SU-DHL-6 (cell line): ENCODE measurements at regions not wholly inside any gene's neighbourhood (a gene's known extent, or its start where the extent isn't known, plus 50 kb on each side); places are given as distances from the start of the nearest gene placed in this dataset.

Experiments used
- H2AFZ ChIP-seq: fragments of 200-600 bp; sonication (generic); 2 replicates; pipeline ENCODE4 v1.6.1; 2014; ENCODE audit warnings: low read depth, mild to moderate bottlenecking, moderate library complexity, mixed read lengths, antibody characterized with exemption, low read length; ENCODE audit not compliant: severe bottlenecking
- H3F3A ChIP-seq: fragments of 200-600 bp; shearing (Covaris generic); 2 replicates; pipeline ENCODE4 v1.6.0; 2016; ENCODE audit warnings: antibody characterized with exemption, mild to moderate bottlenecking; ENCODE audit not compliant: insufficient read depth
- H3K27ac ChIP-seq: fragments of 200-600 bp; sonication (generic); 2 replicates; pipeline ENCODE4 v1.5.1; 2016; ENCODE audit warnings: low read depth, mild to moderate bottlenecking, low read length, moderate library complexity, mixed read lengths
- H3K27me3 ChIP-seq: fragments of 200-600 bp; sonication (generic), shearing (Covaris generic); 2 replicates; pipeline ENCODE4 v1.6.0; 2014; ENCODE audit warnings: mild to moderate bottlenecking, low read length
- H3K36me3 ChIP-seq: fragments of 200-600 bp; sonication (generic); 2 replicates; pipeline ENCODE4 v1.6.1; 2014; ENCODE audit warnings: mild to moderate bottlenecking, low read length, mixed read lengths
- H3K4me2 ChIP-seq: fragments of 300-600, 200-600 bp; shearing (Covaris generic), sonication (generic); 2 replicates; pipeline ENCODE4 v1.6.0; 2014; ENCODE audit warnings: low read length, low read depth, mild to moderate bottlenecking; ENCODE audit not compliant: poor library complexity, severe bottlenecking
- H3K4me3 ChIP-seq: fragments of 200-600 bp; sonication (generic); 2 replicates; pipeline ENCODE4 v1.5.1; 2014; ENCODE audit warnings: antibody characterized with exemption, low read length, mild to moderate bottlenecking, mixed read lengths; ENCODE audit not compliant: insufficient read depth, poor library complexity, severe bottlenecking
- H3K79me2 ChIP-seq: fragments of 200-600 bp; sonication (generic); 2 replicates; pipeline ENCODE4 v1.6.1; 2014; ENCODE audit warnings: mild to moderate bottlenecking, low read length, moderate library complexity; ENCODE audit not compliant: insufficient read depth
- H3K9ac ChIP-seq: fragments of 200-600 bp; sonication (generic); 2 replicates; pipeline ENCODE4 v1.7.0; 2014; ENCODE audit warnings: mild to moderate bottlenecking, low read length
- H3K9me2 ChIP-seq: fragments of 200-600 bp; sonication (generic); replicated peaks from 2 replicates; pipeline ENCODE4 v1.6.1; 2014; ENCODE audit warnings: low read length; ENCODE audit not compliant: insufficient read depth
- H3K9me3 ChIP-seq: fragments of 200-600 bp; sonication (generic); 2 replicates; pipeline ENCODE4 v1.6.1; 2014; ENCODE audit warnings: low read length, mixed read lengths; ENCODE audit not compliant: insufficient read depth
- H4K20me1 ChIP-seq: fragments of 200-600 bp; sonication (generic); 2 replicates; pipeline ENCODE4 v1.6.1; 2014; ENCODE audit warnings: low read depth, mild to moderate bottlenecking, antibody characterized with exemption, low read length, moderate library complexity, mixed read lengths
- CTCF ChIP-seq: fragments of 200-600 bp; sonication (generic); IDR thresholded peaks from one replicate; pipeline ENCODE4 v1.5.1; 2017; ENCODE audit warnings: antibody characterized with exemption, mild to moderate bottlenecking, low read length, moderate library complexity; ENCODE audit not compliant: insufficient read depth, poor library complexity, severe bottlenecking
- EZH2phosphoT487 ChIP-seq: fragments of 200-600 bp; sonication (generic), shearing (Covaris generic); conservative IDR thresholded peaks from 2 replicates; pipeline ENCODE4 v1.6.1; 2018; ENCODE audit warnings: mild to moderate bottlenecking, antibody characterized with exemption, low read length, moderate library complexity, mixed read lengths

GRCh38 chr1:103248417-103249102 is 140.2 kb upstream of the COL11A1 start:
- H3K9ac ChIP-seq, result no peak overlapping the region
- H3K4me2 ChIP-seq, result no peak overlapping the region
- no peak overlapping the region for H3K27ac ChIP-seq

GRCh38 chr1:103247517-103247916 is 139.2 kb upstream of the COL11A1 start:
- H3K4me3 ChIP-seq, result no peak overlapping the region
- H3K4me2 ChIP-seq, result no peak overlapping the region
- H3K36me3 ChIP-seq, result no peaks in the 10 kb centered on the region
- no peak overlapping the region for H2AFZ ChIP-seq
- H4K20me1 ChIP-seq, result no peaks in the 10 kb centered on the region
- H3K9me3 ChIP-seq, result no peaks in the 10 kb centered on the region
- no peaks in the 10 kb centered on the region for H3K9me2 ChIP-seq
- H3K27me3 ChIP-seq, result no peaks in the 10 kb centered on the region
- H3F3A ChIP-seq, result no peaks in the 10 kb centered on the region
- no peak overlapping the region for H3K27ac ChIP-seq
- no peaks in the 10 kb centered on the region for H3K79me2 ChIP-seq
- TF ChIP-seq EZH2phosphoT487 (no peak), CTCF (no peak)
- no peak overlapping the region for H3K9ac ChIP-seq

More at GRCh38 chr1:103248417-103249102, 140.2 kb upstream of the COL11A1 start:
- no peaks in the 10 kb centered on the region for H3K9me3 ChIP-seq
- H2AFZ ChIP-seq, result no peak overlapping the region
- no peaks in the 10 kb centered on the region for H3K27me3 ChIP-seq
- H3K9me2 ChIP-seq, result no peaks in the 10 kb centered on the region
- no peak overlapping the region for H3K4me3 ChIP-seq
- no peaks in the 10 kb centered on the region for H3K79me2 ChIP-seq
- no peaks in the 10 kb centered on the region for H4K20me1 ChIP-seq
- H3F3A ChIP-seq, result no peaks in the 10 kb centered on the region
- no peaks in the 10 kb centered on the region for H3K36me3 ChIP-seq
- TF ChIP-seq CTCF (no peak), EZH2phosphoT487 (no peak)

- Histone ChIP-seq H3K9me2 (no peaks in the 10 kb centered on the region), H3F3A (no peaks in the 10 kb centered on the region), H3K4me2 (no peak overlapping the region), H3K9me3 (no peaks in the 10 kb centered on the region), H3K79me2 (no peaks in the 10 kb centered on the region), H3K27ac (no peak overlapping the region), H3K27me3 (no peaks in the 10 kb centered on the region), H3K9ac (no peak overlapping the region), H2AFZ (no peak overlapping the region), H3K36me3 (no peaks in the 10 kb centered on the region), H4K20me1 (no peaks in the 10 kb centered on the region), H3K4me3 (no peak overlapping the region)
- TF ChIP-seq CTCF, result no peak
- TF ChIP-seq EZH2phosphoT487, result no peak
Measured at GRCh38 chr1:103243481-103243880, 135.2 kb upstream of the COL11A1 start.

- H3K9me2 ChIP-seq, result no peaks in the 10 kb centered on the region
- no peaks in the 10 kb centered on the region for H3K9me3 ChIP-seq
- no peaks in the 10 kb centered on the region for H3F3A ChIP-seq
- H3K4me2 ChIP-seq, result no peak overlapping the region
- no peaks in the 10 kb centered on the region for H3K36me3 ChIP-seq
- H3K27ac ChIP-seq, result no peak overlapping the region
- H3K9ac ChIP-seq, result no peak overlapping the region
- H3K79me2 ChIP-seq, result no peaks in the 10 kb centered on the region
- no peaks in the 10 kb centered on the region for H4K20me1 ChIP-seq
- H3K4me3 ChIP-seq, result no peak overlapping the region
- H2AFZ ChIP-seq, result no peak overlapping the region
- H3K27me3 ChIP-seq, result no peaks in the 10 kb centered on the region
- TF ChIP-seq CTCF (no peak), EZH2phosphoT487 (no peak)
Measured at GRCh38 chr1:103239034-103239433, 130.7 kb upstream of the COL11A1 start.
